ENCODE measurements at regions not wholly inside any gene's neighbourhood (a gene's known extent, or its start where the extent isn't known, plus 50 kb on each side); places are given as distances from the start of the nearest gene placed in this dataset.

DNA sequence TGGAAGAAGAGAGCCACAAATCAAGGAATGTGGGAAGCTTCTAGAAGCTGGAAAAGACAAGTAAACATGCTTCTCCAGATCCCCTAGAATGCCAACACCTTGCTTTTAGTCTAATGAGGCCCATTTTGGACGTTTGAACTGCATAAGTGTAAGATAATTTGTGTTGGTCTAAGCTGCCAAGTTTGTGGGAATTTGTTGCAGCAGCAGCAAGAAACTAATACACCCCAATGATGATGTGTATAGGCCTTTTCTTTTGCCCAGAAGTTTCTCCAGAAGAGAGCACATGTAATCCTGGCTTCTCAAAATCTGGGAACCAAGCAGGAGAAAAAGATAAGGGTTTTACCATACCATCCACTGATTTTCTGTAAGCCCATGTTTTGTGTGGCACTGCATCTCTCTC is 96.1 kb upstream of the DPT start:
- no peak for DNase-seq (ENCODE audit: low read depth)
- TF ChIP-seq, protein P1, sequence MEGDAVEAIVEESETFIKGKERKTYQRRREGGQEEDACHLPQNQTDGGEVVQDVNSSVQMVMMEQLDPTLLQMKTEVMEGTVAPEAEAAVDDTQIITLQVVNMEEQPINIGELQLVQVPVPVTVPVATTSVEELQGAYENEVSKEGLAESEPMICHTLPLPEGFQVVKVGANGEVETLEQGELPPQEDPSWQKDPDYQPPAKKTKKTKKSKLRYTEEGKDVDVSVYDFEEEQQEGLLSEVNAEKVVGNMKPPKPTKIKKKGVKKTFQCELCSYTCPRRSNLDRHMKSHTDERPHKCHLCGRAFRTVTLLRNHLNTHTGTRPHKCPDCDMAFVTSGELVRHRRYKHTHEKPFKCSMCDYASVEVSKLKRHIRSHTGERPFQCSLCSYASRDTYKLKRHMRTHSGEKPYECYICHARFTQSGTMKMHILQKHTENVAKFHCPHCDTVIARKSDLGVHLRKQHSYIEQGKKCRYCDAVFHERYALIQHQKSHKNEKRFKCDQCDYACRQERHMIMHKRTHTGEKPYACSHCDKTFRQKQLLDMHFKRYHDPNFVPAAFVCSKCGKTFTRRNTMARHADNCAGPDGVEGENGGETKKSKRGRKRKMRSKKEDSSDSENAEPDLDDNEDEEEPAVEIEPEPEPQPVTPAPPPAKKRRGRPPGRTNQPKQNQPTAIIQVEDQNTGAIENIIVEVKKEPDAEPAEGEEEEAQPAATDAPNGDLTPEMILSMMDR (IDR thresholded peaks at IDR 0.05; ENCODE audit: insufficient read depth, low read depth, low read length): no peak
- no peak overlapping the region for H3K4me3 ChIP-seq (ENCODE audit: low read depth, low read length)

- no peak for DNase-seq (ENCODE audit: low read depth)
- TF ChIP-seq, protein P1 (IDR thresholded peaks at IDR 0.05; ENCODE audit: insufficient read depth, low read depth, low read length): no peak
- no peak overlapping the region for H3K4me3 ChIP-seq (ENCODE audit: low read depth, low read length)
These were observed 96.8 kb upstream of the DPT start for GRCh38 chr1:168825820-168826219.

GRCh38 chr1:168826269-168826668 is 97.3 kb upstream of the DPT start:
- TF ChIP-seq, protein P1 (IDR thresholded peaks at IDR 0.05; ENCODE audit: insufficient read depth, low read depth, low read length): no peak
- no peak overlapping the region for H3K4me3 ChIP-seq (ENCODE audit: low read depth, low read length)
- no peak for DNase-seq (ENCODE audit: low read depth)

DNA sequence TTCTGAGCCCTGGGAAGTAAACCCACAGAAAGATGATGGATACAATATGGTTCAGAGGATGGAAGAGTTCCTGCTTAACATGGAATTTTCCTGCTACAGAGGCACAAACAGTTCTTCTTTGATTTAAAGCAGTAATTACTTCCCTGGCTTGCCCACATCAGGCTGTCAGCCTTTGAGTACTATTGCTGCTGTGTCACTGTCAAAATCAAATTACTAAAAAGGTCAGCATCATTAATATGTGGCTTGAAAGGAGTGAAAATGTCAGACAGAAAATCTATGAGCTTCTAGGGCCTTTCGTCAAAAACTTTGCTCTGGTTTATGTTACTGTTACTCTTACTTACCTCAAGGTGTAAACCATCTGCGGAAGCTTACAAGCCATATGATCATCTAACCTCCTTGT is 98.6 kb upstream of the DPT start:
- TF ChIP-seq, protein P1 (IDR thresholded peaks at IDR 0.05; ENCODE audit: insufficient read depth, low read depth, low read length): no peak
- DNase-seq (ENCODE audit: low read depth): no peak
- H3K4me3 ChIP-seq (ENCODE audit: low read depth, low read length): no peak overlapping the region

- no peak overlapping the region for H3K4me3 ChIP-seq (ENCODE audit: low read depth, low read length)
- no peak for DNase-seq (ENCODE audit: low read depth)
- TF ChIP-seq, protein P1 (IDR thresholded peaks at IDR 0.05; ENCODE audit: insufficient read depth, low read depth, low read length): no peak
These were observed 100.9 kb upstream of the DPT start for GRCh38 chr1:168829876-168830275.

- H3K4me3 ChIP-seq (ENCODE audit: low read depth, low read length): no peak overlapping the region
- TF ChIP-seq, protein P1 (IDR thresholded peaks at IDR 0.05; ENCODE audit: insufficient read depth, low read depth, low read length): no peak
- DNase-seq (ENCODE audit: low read depth): no peak
These were observed 101.6 kb upstream of the DPT start for GRCh38 chr1:168830562-168830961.

- no peak for DNase-seq (ENCODE audit: low read depth)
- TF ChIP-seq, protein P1 (IDR thresholded peaks at IDR 0.05; ENCODE audit: insufficient read depth, low read depth, low read length): no peak
These were observed 103.7 kb upstream of the DPT start for GRCh38 chr1:168832661-168833060.

More at GRCh38 chr1:168832661-168833060, 103.7 kb upstream of the DPT start:
- no peak overlapping the region for H3K4me3 ChIP-seq (ENCODE audit: low read depth, low read length)
